PC-3 (cell line): ENCODE measurements at regions not wholly inside any gene's neighbourhood (a gene's known extent, or its start where the extent isn't known, plus 50 kb on each side); places are given as distances from the start of the nearest gene placed in this dataset.

Experiments used
- CTCF ChIP-seq: fragments of 300-600 bp; sonication (generic); conservative IDR thresholded peaks from 2 replicates; pipeline ENCODE4 v1.5.1; 2017; ENCODE audit warnings: antibody characterized with exemption, low read depth, mild to moderate bottlenecking, low read length
- EZH2phosphoT487 ChIP-seq: fragments of 300-600 bp; sonication (generic); IDR thresholded peaks from 2 replicates; pipeline ENCODE4 v1.6.1; 2018; ENCODE audit warnings: mild to moderate bottlenecking, antibody characterized with exemption, low read length, borderline replicate concordance

GRCh38 chr1:50272912-50273311 is 150.3 kb downstream of the DMRTA2 start:
- TF ChIP-seq CTCF (no peak), EZH2phosphoT487 (no peak)
